SK-N-SH treated with all-trans-retinoic acid at 6 μM for 48 hours (cell line): ENCODE measurements at regions not wholly inside any gene's neighbourhood (a gene's known extent, or its start where the extent isn't known, plus 50 kb on each side); places are given as distances from the start of the nearest gene placed in this dataset.

Source experiments
- ATAC-seq: fragments of 200-7000 bp; cut with Tn5 transposase; 3 replicates; pipeline ENCODE4 v1.9.1; 2020; ENCODE audit warnings: mild to moderate bottlenecking, moderate library complexity
- ARNTL ChIP-seq: fragments of 450-650 bp; formaldehyde crosslinking; IDR thresholded peaks from 2 replicates; pipeline ENCODE4 v1.5.0; 2020; ENCODE audit warnings: low read depth, mild to moderate bottlenecking, moderate library complexity, borderline replicate concordance
- BACH2 ChIP-seq: fragments of 250-450 bp; sonication (Bioruptor Pico); IDR thresholded peaks from 2 replicates; pipeline ENCODE4 v1.9.0; 2021; ENCODE audit warnings: mild to moderate bottlenecking, borderline replicate concordance
- CSDC2 ChIP-seq: fragments of 250-450 bp; sonication (Bioruptor Pico); IDR thresholded peaks from 2 replicates; pipeline ENCODE4 v1.5.0; 2020; ENCODE audit warnings: mild to moderate bottlenecking, moderate library complexity
- ESRRG ChIP-seq: fragments of 250-450 bp; sonication (Bioruptor Pico); IDR thresholded peaks from 2 replicates; pipeline ENCODE4 v1.6.1; 2021; ENCODE audit warnings: mild to moderate bottlenecking
- GLIS3 ChIP-seq: fragments of 250-450 bp; sonication (Bioruptor Pico); IDR thresholded peaks from 2 replicates; pipeline ENCODE4 v1.5.0; 2020; ENCODE audit warnings: mild to moderate bottlenecking, moderate library complexity
- ISL1 ChIP-seq: fragments of 250-450 bp; sonication (Bioruptor Pico); IDR thresholded peaks from 2 replicates; pipeline ENCODE4 v2.1.2; 2022; ENCODE audit warnings: mild to moderate bottlenecking, moderate library complexity
- OSR1 ChIP-seq: fragments of 250-450 bp; sonication (Bioruptor Pico); IDR thresholded peaks from 2 replicates; pipeline ENCODE4 v1.8.0; 2022; ENCODE audit warnings: moderate library complexity, mild to moderate bottlenecking, inconsistent platforms
- PPARA ChIP-seq: fragments of 250-450 bp; sonication (Bioruptor Pico); IDR thresholded peaks from 2 replicates; pipeline ENCODE4 v1.5.0; 2020; ENCODE audit warnings: mild to moderate bottlenecking, borderline replicate concordance
- RARB ChIP-seq: fragments of 250-450 bp; sonication (Bioruptor Pico); IDR thresholded peaks from 2 replicates; pipeline ENCODE4 v1.8.0; 2021; ENCODE audit warnings: mild to moderate bottlenecking, moderate library complexity
- SNAI2 ChIP-seq: fragments of 250-450 bp; sonication (Bioruptor Pico); IDR thresholded peaks from 2 replicates; pipeline ENCODE4 v1.5.0; 2020; ENCODE audit warnings: mild to moderate bottlenecking, moderate library complexity
- TCF4 ChIP-seq: fragments of 250-450 bp; sonication (Bioruptor Pico); IDR thresholded peaks from 2 replicates; pipeline ENCODE4 v1.8.0; 2021; ENCODE audit warnings: mild to moderate bottlenecking, moderate library complexity, borderline replicate concordance
- TOX ChIP-seq: fragments of 250-450 bp; sonication (Bioruptor Pico); IDR thresholded peaks from 2 replicates; pipeline ENCODE4 v1.8.0; 2021; ENCODE audit warnings: mild to moderate bottlenecking, moderate library complexity, borderline replicate concordance
- ZC3H10 ChIP-seq: fragments of 250-450 bp; sonication (Bioruptor Pico); IDR thresholded peaks from 2 replicates; pipeline ENCODE4 v1.5.1; 2021; ENCODE audit warnings: mild to moderate bottlenecking, moderate library complexity
- ZFP3 ChIP-seq: fragments of 250-450 bp; sonication (Bioruptor Pico); IDR thresholded peaks from 2 replicates; pipeline ENCODE4 v1.5.0; 2020; ENCODE audit warnings: mild to moderate bottlenecking, moderate library complexity
- ZFP30 ChIP-seq: fragments of 450-650 bp; formaldehyde crosslinking; IDR thresholded peaks from 2 replicates; pipeline ENCODE4 v1.5.0; 2022; ENCODE audit warnings: mild to moderate bottlenecking, moderate library complexity
- ZNF565 ChIP-seq: fragments of 450-650 bp; formaldehyde crosslinking; conservative IDR thresholded peaks from 2 replicates; pipeline ENCODE4 v1.5.0; 2020; ENCODE audit warnings: low read depth, mild to moderate bottlenecking, moderate library complexity
- ZNF70 ChIP-seq: fragments of 450-650 bp; formaldehyde crosslinking; IDR thresholded peaks from 2 replicates; pipeline ENCODE4 v1.5.0; 2020; ENCODE audit warnings: mild to moderate bottlenecking, moderate library complexity
- TF ChIP-seq, protein P1 (sequence below): fragments of 250-450 bp; sonication (Bioruptor Pico); IDR thresholded peaks from 2 replicates; pipeline ENCODE4 v1.5.1; 2021; ENCODE audit warnings: mild to moderate bottlenecking, moderate library complexity
- TF ChIP-seq, protein P2 (sequence below): fragments of 250-450 bp; sonication (Bioruptor Pico); IDR thresholded peaks from 2 replicates; pipeline ENCODE4 v1.8.0; 2021; ENCODE audit warnings: low read depth, mild to moderate bottlenecking, moderate library complexity, borderline replicate concordance
- TF ChIP-seq, protein P3 (sequence below): fragments of 250-450 bp; sonication (Bioruptor Pico); IDR thresholded peaks from 2 replicates; pipeline ENCODE4 v1.5.1; 2020; ENCODE audit warnings: low read depth, mild to moderate bottlenecking, moderate library complexity
- TF ChIP-seq, protein P4 (sequence below): fragments of 250-450 bp; sonication (Bioruptor Pico); IDR thresholded peaks from 2 replicates; pipeline ENCODE4 v1.5.0; 2020; ENCODE audit warnings: mild to moderate bottlenecking, moderate library complexity
- TF ChIP-seq, protein P5 (sequence below): fragments of 250-450 bp; sonication (Bioruptor Pico); IDR thresholded peaks from 2 replicates; pipeline ENCODE4 v1.8.0; 2020; ENCODE audit warnings: mild to moderate bottlenecking, moderate library complexity, borderline replicate concordance

DNA sequence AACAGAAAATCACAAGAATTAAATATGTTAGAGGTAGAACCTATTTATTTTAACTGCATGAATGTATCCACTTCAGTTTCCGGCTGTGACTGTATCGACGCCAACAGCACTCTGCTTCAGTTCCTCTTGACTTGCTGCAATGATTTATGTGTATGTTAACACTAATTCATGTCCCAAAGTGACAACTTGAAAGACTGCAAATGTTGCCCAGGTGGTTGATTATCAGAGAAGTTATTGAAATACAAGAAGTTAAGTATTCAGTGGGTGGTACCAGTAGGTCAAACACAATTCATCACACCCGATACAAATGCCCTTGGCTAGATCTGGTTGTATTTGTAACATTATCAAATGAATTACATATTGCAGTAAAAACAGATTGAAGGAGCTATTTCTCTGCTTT is 622.7 kb upstream of the CDH18 start:
- TF ChIP-seq TOX (CRISPR knock-in tag) (no peak), ZFP30 (CRISPR knock-in tag) (no peak), OSR1 (CRISPR knock-in tag) (no peak), RARB (CRISPR knock-in tag) (no peak), PPARA (CRISPR knock-in tag) (no peak), ZNF565 (no peak), ZC3H10 (CRISPR knock-in tag) (no peak), SNAI2 (no peak), TCF4 (CRISPR knock-in tag) (no peak), ESRRG (CRISPR knock-in tag) (no peak), ZNF70 (CRISPR knock-in tag) (no peak), ZFP3 (CRISPR knock-in tag) (no peak)
- TF ChIP-seq, protein P1, sequence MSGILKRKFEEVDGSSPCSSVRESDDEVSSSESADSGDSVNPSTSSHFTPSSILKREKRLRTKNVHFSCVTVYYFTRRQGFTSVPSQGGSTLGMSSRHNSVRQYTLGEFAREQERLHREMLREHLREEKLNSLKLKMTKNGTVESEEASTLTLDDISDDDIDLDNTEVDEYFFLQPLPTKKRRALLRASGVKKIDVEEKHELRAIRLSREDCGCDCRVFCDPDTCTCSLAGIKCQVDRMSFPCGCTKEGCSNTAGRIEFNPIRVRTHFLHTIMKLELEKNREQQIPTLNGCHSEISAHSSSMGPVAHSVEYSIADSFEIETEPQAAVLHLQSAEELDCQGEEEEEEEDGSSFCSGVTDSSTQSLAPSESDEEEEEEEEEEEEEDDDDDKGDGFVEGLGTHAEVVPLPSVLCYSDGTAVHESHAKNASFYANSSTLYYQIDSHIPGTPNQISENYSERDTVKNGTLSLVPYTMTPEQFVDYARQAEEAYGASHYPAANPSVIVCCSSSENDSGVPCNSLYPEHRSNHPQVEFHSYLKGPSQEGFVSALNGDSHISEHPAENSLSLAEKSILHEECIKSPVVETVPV (CRISPR knock-in tag), result no peak
- TF ChIP-seq, protein P2, sequence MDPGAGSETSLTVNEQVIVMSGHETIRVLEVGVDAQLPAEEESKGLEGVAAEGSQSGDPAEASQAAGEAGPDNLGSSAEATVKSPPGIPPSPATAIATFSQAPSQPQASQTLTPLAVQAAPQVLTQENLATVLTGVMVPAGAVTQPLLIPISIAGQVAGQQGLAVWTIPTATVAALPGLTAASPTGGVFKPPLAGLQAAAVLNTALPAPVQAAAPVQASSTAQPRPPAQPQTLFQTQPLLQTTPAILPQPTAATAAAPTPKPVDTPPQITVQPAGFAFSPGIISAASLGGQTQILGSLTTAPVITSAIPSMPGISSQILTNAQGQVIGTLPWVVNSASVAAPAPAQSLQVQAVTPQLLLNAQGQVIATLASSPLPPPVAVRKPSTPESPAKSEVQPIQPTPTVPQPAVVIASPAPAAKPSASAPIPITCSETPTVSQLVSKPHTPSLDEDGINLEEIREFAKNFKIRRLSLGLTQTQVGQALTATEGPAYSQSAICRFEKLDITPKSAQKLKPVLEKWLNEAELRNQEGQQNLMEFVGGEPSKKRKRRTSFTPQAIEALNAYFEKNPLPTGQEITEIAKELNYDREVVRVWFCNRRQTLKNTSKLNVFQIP, result no peak
- TF ChIP-seq, protein P3, sequence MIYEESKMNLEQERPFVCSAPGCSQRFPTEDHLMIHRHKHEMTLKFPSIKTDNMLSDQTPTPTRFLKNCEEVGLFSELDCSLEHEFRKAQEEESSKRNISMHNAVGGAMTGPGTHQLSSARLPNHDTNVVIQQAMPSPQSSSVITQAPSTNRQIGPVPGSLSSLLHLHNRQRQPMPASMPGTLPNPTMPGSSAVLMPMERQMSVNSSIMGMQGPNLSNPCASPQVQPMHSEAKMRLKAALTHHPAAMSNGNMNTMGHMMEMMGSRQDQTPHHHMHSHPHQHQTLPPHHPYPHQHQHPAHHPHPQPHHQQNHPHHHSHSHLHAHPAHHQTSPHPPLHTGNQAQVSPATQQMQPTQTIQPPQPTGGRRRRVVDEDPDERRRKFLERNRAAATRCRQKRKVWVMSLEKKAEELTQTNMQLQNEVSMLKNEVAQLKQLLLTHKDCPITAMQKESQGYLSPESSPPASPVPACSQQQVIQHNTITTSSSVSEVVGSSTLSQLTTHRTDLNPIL (CRISPR knock-in tag), result no peak
- ATAC-seq, result no peak

DNA sequence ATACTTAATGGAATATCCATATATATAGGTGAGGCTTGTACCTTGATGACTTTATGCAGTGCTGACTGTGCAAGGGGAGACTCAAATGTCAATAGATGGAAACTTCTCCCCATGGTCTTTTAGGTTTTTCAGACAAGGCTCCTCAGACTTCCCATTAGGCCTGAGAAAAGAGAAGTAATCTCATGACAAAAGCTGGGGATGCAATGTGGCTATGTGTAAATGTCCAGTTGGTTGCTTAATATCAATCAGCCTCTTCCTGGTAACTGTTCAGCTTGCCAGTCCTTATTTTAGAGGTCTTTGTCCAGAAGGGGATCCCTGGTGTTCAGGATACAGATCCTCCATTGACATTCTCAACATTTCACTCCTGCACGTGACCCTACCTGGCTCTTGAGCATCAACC is 621.1 kb upstream of the CDH18 start:
- no peak for ATAC-seq
- TF ChIP-seq CSDC2 (CRISPR knock-in tag) (no peak), ARNTL (CRISPR knock-in tag) (no peak), ISL1 (CRISPR knock-in tag) (no peak), ZC3H10 (CRISPR knock-in tag) (no peak), GLIS3 (CRISPR knock-in tag) (no peak), TCF4 (CRISPR knock-in tag) (no peak), ESRRG (CRISPR knock-in tag) (no peak), TOX (CRISPR knock-in tag) (no peak), RARB (CRISPR knock-in tag) (no peak), OSR1 (CRISPR knock-in tag) (no peak), ZFP3 (CRISPR knock-in tag) (no peak), BACH2 (no peak), ZNF565 (no peak), SNAI2 (no peak)
- TF ChIP-seq, protein P4, sequence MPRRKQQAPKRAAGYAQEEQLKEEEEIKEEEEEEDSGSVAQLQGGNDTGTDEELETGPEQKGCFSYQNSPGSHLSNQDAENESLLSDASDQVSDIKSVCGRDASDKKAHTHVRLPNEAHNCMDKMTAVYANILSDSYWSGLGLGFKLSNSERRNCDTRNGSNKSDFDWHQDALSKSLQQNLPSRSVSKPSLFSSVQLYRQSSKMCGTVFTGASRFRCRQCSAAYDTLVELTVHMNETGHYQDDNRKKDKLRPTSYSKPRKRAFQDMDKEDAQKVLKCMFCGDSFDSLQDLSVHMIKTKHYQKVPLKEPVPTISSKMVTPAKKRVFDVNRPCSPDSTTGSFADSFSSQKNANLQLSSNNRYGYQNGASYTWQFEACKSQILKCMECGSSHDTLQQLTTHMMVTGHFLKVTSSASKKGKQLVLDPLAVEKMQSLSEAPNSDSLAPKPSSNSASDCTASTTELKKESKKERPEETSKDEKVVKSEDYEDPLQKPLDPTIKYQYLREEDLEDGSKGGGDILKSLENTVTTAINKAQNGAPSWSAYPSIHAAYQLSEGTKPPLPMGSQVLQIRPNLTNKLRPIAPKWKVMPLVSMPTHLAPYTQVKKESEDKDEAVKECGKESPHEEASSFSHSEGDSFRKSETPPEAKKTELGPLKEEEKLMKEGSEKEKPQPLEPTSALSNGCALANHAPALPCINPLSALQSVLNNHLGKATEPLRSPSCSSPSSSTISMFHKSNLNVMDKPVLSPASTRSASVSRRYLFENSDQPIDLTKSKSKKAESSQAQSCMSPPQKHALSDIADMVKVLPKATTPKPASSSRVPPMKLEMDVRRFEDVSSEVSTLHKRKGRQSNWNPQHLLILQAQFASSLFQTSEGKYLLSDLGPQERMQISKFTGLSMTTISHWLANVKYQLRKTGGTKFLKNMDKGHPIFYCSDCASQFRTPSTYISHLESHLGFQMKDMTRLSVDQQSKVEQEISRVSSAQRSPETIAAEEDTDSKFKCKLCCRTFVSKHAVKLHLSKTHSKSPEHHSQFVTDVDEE (CRISPR knock-in tag), result no peak
- TF ChIP-seq, protein P1 (CRISPR knock-in tag), result no peak
- TF ChIP-seq, protein P3 (CRISPR knock-in tag), result no peak
- TF ChIP-seq, protein P5, sequence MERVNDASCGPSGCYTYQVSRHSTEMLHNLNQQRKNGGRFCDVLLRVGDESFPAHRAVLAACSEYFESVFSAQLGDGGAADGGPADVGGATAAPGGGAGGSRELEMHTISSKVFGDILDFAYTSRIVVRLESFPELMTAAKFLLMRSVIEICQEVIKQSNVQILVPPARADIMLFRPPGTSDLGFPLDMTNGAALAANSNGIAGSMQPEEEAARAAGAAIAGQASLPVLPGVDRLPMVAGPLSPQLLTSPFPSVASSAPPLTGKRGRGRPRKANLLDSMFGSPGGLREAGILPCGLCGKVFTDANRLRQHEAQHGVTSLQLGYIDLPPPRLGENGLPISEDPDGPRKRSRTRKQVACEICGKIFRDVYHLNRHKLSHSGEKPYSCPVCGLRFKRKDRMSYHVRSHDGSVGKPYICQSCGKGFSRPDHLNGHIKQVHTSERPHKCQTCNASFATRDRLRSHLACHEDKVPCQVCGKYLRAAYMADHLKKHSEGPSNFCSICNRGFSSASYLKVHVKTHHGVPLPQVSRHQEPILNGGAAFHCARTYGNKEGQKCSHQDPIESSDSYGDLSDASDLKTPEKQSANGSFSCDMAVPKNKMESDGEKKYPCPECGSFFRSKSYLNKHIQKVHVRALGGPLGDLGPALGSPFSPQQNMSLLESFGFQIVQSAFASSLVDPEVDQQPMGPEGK (CRISPR knock-in tag), result no peak
